ENCODE measurements at regions not wholly inside any gene's neighbourhood (a gene's known extent, or its start where the extent isn't known, plus 50 kb on each side); places are given as distances from the start of the nearest gene placed in this dataset.

DNA sequence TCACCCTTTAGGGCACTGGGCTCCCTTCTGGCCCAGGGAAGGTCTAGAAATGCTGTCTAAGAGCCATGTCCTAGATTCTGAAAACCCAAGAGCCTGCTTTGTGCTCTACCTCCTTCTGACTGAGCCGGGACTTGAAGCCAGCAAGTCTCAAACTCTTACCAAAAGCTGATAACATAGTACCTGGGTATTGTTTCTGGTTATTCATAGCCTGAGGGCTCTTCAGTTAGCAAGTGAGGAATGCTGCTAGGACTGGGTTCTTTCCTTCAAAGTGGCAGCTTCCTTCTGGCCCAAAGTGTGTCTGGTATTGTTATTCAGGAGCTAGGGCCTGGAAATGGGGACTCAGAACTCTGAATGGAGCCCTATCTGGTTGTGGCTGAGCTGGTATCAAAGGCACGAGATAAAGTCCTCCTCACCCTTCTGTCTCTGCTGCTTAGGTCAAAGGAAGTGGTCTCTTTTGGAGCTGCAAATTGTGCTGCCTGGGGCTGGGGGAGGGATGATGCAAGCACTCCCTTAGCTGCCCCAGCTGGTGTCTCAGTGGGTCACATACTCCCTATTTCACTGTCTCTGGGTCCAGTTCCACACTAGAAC is 696.0 kb upstream of the CCDC179 start:
- TF ChIP-seq CTCF (IDR thresholded peaks at IDR 0.05; ENCODE audit: low read depth, low read length) = no peak

GRCh38 chr11:23563591-23563990 is 703.3 kb upstream of the CCDC179 start:
- no peak overlapping the region for H3K4me3 ChIP-seq (ENCODE audit: low read depth, low read length)
- no peak for TF ChIP-seq CTCF (IDR thresholded peaks at IDR 0.05; ENCODE audit: low read depth, low read length)

More for the DNA sequence above, 696.0 kb upstream of the CCDC179 start:
- H3K4me3 ChIP-seq (ENCODE audit: low read depth, low read length) = no peak overlapping the region

DNA sequence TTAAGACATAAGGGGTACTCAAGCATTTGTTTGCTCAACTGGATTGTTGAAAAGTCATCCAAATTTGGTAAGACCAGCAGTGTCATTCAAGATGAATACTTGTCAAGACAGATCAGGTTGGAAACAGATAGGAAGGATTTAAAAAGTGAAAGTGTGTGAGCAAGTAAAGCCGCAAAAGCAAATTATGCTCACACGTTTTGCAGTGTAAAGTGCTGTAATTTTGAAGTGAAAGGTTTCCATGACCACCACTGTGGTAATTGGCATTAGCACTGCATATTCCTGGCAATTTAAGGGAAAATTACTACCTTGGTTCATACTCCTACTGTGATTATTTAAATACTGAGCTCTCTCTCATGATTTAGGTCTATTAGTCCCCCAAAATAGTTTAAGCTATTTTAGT is 704.1 kb upstream of the CCDC179 start:
- no peak for TF ChIP-seq CTCF (IDR thresholded peaks at IDR 0.05; ENCODE audit: low read depth, low read length)
- no peak overlapping the region for H3K4me3 ChIP-seq (ENCODE audit: low read depth, low read length)

DNA sequence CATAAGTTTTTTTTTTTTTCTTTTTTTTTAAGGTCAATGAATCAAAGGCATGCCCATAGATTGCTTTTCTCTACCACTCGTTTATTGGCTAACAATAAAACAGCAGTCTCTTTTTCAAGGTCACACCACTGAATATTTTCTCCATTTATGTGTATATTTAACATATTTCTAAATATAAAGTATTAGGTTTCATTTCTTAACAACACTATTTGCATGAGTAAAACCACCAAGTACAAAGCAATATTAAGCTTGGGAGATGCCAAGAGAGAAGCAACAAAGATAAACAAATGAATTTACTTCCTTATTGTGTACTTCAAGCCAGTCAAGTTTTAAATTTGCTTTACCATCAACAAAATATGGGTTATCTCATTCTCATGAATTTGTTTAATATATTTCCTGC is 708.9 kb upstream of the CCDC179 start:
- TF ChIP-seq CTCF (IDR thresholded peaks at IDR 0.05; ENCODE audit: low read depth, low read length) = no peak
- no peak overlapping the region for H3K4me3 ChIP-seq (ENCODE audit: low read depth, low read length)

GRCh38 chr11:23569547-23569946 is 709.3 kb upstream of the CCDC179 start:
- no peak for TF ChIP-seq CTCF (IDR thresholded peaks at IDR 0.05; ENCODE audit: low read depth, low read length)
- H3K4me3 ChIP-seq (ENCODE audit: low read depth, low read length) = no peak overlapping the region

DNA sequence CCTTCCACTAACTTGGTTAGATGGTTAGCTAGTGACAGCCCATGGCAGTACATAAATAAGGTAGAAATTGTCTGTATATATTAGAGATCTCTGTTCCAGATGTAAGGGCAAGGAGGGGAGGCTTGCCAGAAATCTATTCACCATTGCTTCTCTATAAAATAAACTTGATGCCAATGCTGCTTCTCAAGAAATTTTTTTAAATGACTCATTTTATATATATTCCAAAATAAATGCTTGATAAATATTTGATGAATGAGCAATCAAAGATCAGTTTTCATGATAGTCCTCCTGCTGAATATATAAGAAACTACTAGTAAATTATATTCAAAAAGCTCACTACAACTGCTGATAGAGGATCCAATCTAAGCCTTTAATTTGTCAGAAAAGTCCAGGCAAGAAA is 710.6 kb upstream of the CCDC179 start:
- TF ChIP-seq CTCF (IDR thresholded peaks at IDR 0.05; ENCODE audit: low read depth, low read length) = no peak

GRCh38 chr11:23573429-23573828 is 713.2 kb upstream of the CCDC179 start:
- no peak for TF ChIP-seq CTCF (IDR thresholded peaks at IDR 0.05; ENCODE audit: low read depth, low read length)

More for the DNA sequence above, 710.6 kb upstream of the CCDC179 start:
- H3K4me3 ChIP-seq (ENCODE audit: low read depth, low read length) = no peak overlapping the region

More at GRCh38 chr11:23573429-23573828, 713.2 kb upstream of the CCDC179 start:
- no peak overlapping the region for H3K4me3 ChIP-seq (ENCODE audit: low read depth, low read length)
